Mammary epithelial cell (primary cell): ENCODE measurements at regions not wholly inside any gene's neighbourhood (a gene's known extent, or its start where the extent isn't known, plus 50 kb on each side); places are given as distances from the start of the nearest gene placed in this dataset.

ENCODE experiments used
- CTCF ChIP-seq, 2 donors: IDR thresholded peaks in 1 of 2; conservative IDR thresholded peaks in 1 of 2; 2 replicates each; pipeline ENCODE4 v1.5.1; 2011 to 2012; ENCODE audit warnings: inconsistent platforms in 2 of 2, low read length in 2 of 2, mild to moderate bottlenecking in 2 of 2, control low read depth in 1 of 2, low read depth in 1 of 2; ENCODE audit not compliant: insufficient read depth in 1 of 2; ENCODE audit errors: extremely low read depth in 1 of 2
- EZH2 ChIP-seq: IDR thresholded peaks from 2 replicates; pipeline ENCODE4 v1.6.1; 2012; ENCODE audit warnings: low read length, inconsistent platforms, borderline replicate concordance

GRCh38 chr14:101155575-101155974 lies 252.1 kb upstream of the RTL1 start:
- TF ChIP-seq CTCF (conservative IDR thresholded peaks at IDR 0.05 in 1 of 2, IDR thresholded peaks at IDR 0.05 in 1 of 2; ENCODE audit: extremely low read depth in 1 of 2, insufficient read depth in 1 of 2, low read depth in 1 of 2, low read length in 2 of 2) (no peak), EZH2 (no peak)
